ENCODE measurements at regions not wholly inside any gene's neighbourhood (a gene's known extent, or its start where the extent isn't known, plus 50 kb on each side); places are given as distances from the start of the nearest gene placed in this dataset.

- Histone ChIP-seq H3K4me1 (ENCODE audit: control insufficient read depth, insufficient read depth, low read length) (peaks cover 7% of the 10 kb centered on the region), H3K27me3 (ENCODE audit: control insufficient read depth, insufficient read depth, low read length, poor library complexity, severe bottlenecking) (no peaks in the 10 kb centered on the region), H3K9me3 (ENCODE audit: control insufficient read depth, low read length) (no peaks in the 10 kb centered on the region), H3K36me3 (ENCODE audit: control insufficient read depth, insufficient read depth, low read length) (no peaks in the 10 kb centered on the region), H3K4me3 (ENCODE audit: low read length) (no peak overlapping the region), H3K27ac (ENCODE audit: low read depth, low read length) (no peak overlapping the region), H3K9ac (ENCODE audit: extremely low read depth, low read length, poor library complexity, severe bottlenecking) (no peak overlapping the region)
- no peak for DNase-seq
- no peak overlapping the region for H3K4me3 Mint-ChIP-seq
- H3K27ac Mint-ChIP-seq: no peak overlapping the region
- peaks cover 11% of the 10 kb centered on the region for H3K4me1 Mint-ChIP-seq
- 93 to 100% methylated on average over 1 to 2 of the region's 2 CpGs for WGBS, 2 experiments (ENCODE audit: insufficient coverage in 1 of 2, insufficient read length in 1 of 2)
- H3K36me3 Mint-ChIP-seq (ENCODE audit: low read depth): no peaks in the 10 kb centered on the region
- H3K9me3 Mint-ChIP-seq: peaks cover 2% of the 10 kb centered on the region
- TF ChIP-seq CTCF (conservative IDR thresholded peaks at IDR 0.05): no peak
- no peaks in the 10 kb centered on the region for H3K27me3 Mint-ChIP-seq (ENCODE audit: insufficient read depth)
Measured at GRCh38 chr10:62517252-62517651, 143.1 kb downstream of the ZNF365 start.

- H3K27ac Mint-ChIP-seq: no peak overlapping the region
- no peak for TF ChIP-seq CTCF (conservative IDR thresholded peaks at IDR 0.05)
- DNase-seq: no peak
Measured at GRCh38 chr10:62527019-62527827, 153.1 kb downstream of the ZNF365 start.

GRCh38 chr10:62528441-62528840 is 154.3 kb downstream of the ZNF365 start:
- no peaks in the 10 kb centered on the region for H3K4me1 ChIP-seq (ENCODE audit: control insufficient read depth, insufficient read depth, low read length)
- Mint-ChIP-seq H3K4me3 (no peak overlapping the region), H3K27ac (no peak overlapping the region), H3K27me3 (ENCODE audit: insufficient read depth) (no peaks in the 10 kb centered on the region), H3K4me1 (no peaks in the 10 kb centered on the region), H3K36me3 (ENCODE audit: low read depth) (no peaks in the 10 kb centered on the region), H3K9me3 (peaks cover 19% of the 10 kb centered on the region)
- 94% methylated on average over 1 of the region's 1 CpG; no CpG with 5 or more reads in 1 of the 2 experiments for WGBS, 2 experiments (ENCODE audit: insufficient coverage in 1 of 2, insufficient read length in 1 of 2)
- H3K27me3 ChIP-seq (ENCODE audit: control insufficient read depth, insufficient read depth, low read length, poor library complexity, severe bottlenecking): no peaks in the 10 kb centered on the region
- H3K4me3 ChIP-seq (ENCODE audit: low read length): no peak overlapping the region
- H3K9me3 ChIP-seq (ENCODE audit: control insufficient read depth, low read length): peaks cover 16% of the 10 kb centered on the region
- H3K27ac ChIP-seq (ENCODE audit: low read depth, low read length): no peak overlapping the region
- no peaks in the 10 kb centered on the region for H3K36me3 ChIP-seq (ENCODE audit: control insufficient read depth, insufficient read depth, low read length)
- DNase-seq: no peak
- TF ChIP-seq CTCF (conservative IDR thresholded peaks at IDR 0.05): no peak
- H3K9ac ChIP-seq (ENCODE audit: extremely low read depth, low read length, poor library complexity, severe bottlenecking): no peak overlapping the region

More at GRCh38 chr10:62527019-62527827, 153.1 kb downstream of the ZNF365 start:
- Mint-ChIP-seq H3K4me3 (no peak overlapping the region), H3K4me1 (no peaks in the 10 kb centered on the region), H3K27me3 (ENCODE audit: insufficient read depth) (no peaks in the 10 kb centered on the region), H3K36me3 (ENCODE audit: low read depth) (no peaks in the 10 kb centered on the region), H3K9me3 (peaks cover 28% of the 10 kb centered on the region)
- Histone ChIP-seq H3K4me3 (ENCODE audit: low read length) (peak overlapping the region; percentile 4), H3K27me3 (ENCODE audit: control insufficient read depth, insufficient read depth, low read length, poor library complexity, severe bottlenecking) (no peaks in the 10 kb centered on the region), H3K9me3 (ENCODE audit: control insufficient read depth, low read length) (peaks cover 16% of the 10 kb centered on the region), H3K4me1 (ENCODE audit: control insufficient read depth, insufficient read depth, low read length) (no peaks in the 10 kb centered on the region), H3K36me3 (ENCODE audit: control insufficient read depth, insufficient read depth, low read length) (no peaks in the 10 kb centered on the region), H3K27ac (ENCODE audit: low read depth, low read length) (no peak overlapping the region), H3K9ac (ENCODE audit: extremely low read depth, low read length, poor library complexity, severe bottlenecking) (no peak overlapping the region)
- WGBS, 2 experiments (ENCODE audit: insufficient coverage in 1 of 2, insufficient read length in 1 of 2): 91 to 94% methylated on average over 4 to 6 of the region's 6 CpGs

Data from endodermal cell (in vitro differentiated cells).